GM12873 (cell line): ENCODE measurements at regions not wholly inside any gene's neighbourhood (a gene's known extent, or its start where the extent isn't known, plus 50 kb on each side); places are given as distances from the start of the nearest gene placed in this dataset.

Experiments used
- CTCF ChIP-seq: IDR thresholded peaks from 2 replicates; pipeline ENCODE4 v1.5.1; 2012; ENCODE audit warnings: low read depth, mild to moderate bottlenecking, moderate library complexity, low read length, control low read depth; ENCODE audit not compliant: insufficient read depth; ENCODE audit errors: missing control alignments

- TF ChIP-seq CTCF: no peak
Measured at GRCh38 chr3:111332488-111333080, 209.4 kb upstream of the CD96 start.

- TF ChIP-seq CTCF: no peak
Measured at GRCh38 chr3:111333642-111334041, 208.4 kb upstream of the CD96 start.

GRCh38 chr3:111335512-111336303 is 206.3 kb upstream of the CD96 start:
- no peak for TF ChIP-seq CTCF

GRCh38 chr3:111336511-111336910 is 205.5 kb upstream of the CD96 start:
- TF ChIP-seq CTCF: no peak

GRCh38 chr3:111338059-111338698 is 203.8 kb upstream of the CD96 start:
- peak; percentile 57 for TF ChIP-seq CTCF

GRCh38 chr3:111339017-111339416 is 203.0 kb upstream of the CD96 start:
- TF ChIP-seq CTCF: no peak

GRCh38 chr3:111351334-111351733 is 190.7 kb upstream of the CD96 start:
- TF ChIP-seq CTCF: no peak
